ENCODE measurements at regions not wholly inside any gene's neighbourhood (a gene's known extent, or its start where the extent isn't known, plus 50 kb on each side); places are given as distances from the start of the nearest gene placed in this dataset.

GRCh38 chr1:81299892-81300291 lies 500.8 kb upstream of the ADGRL2 start:
- no peak overlapping the region for H3K27ac ChIP-seq
- TF ChIP-seq ZFX (IDR thresholded peaks at IDR 0.05; ENCODE audit: borderline replicate concordance) (no peak), CTCF (IDR thresholded peaks at IDR 0.05) (no peak)

GRCh38 chr1:81298266-81298665 lies 502.5 kb upstream of the ADGRL2 start:
- H3K27ac ChIP-seq = no peak overlapping the region
- TF ChIP-seq CTCF (IDR thresholded peaks at IDR 0.05) (no peak), ZFX (IDR thresholded peaks at IDR 0.05; ENCODE audit: borderline replicate concordance) (no peak)

GRCh38 chr1:81296601-81297000 lies 504.1 kb upstream of the ADGRL2 start:
- TF ChIP-seq CTCF (IDR thresholded peaks at IDR 0.05) = no peak
- no peak for TF ChIP-seq ZFX (IDR thresholded peaks at IDR 0.05; ENCODE audit: borderline replicate concordance)

GRCh38 chr1:81290326-81290725 lies 510.4 kb upstream of the ADGRL2 start:
- H3K27ac ChIP-seq = no peak overlapping the region
- no peak for TF ChIP-seq ZFX (IDR thresholded peaks at IDR 0.05; ENCODE audit: borderline replicate concordance)
- no peak for TF ChIP-seq CTCF (IDR thresholded peaks at IDR 0.05)

More at GRCh38 chr1:81296601-81297000, 504.1 kb upstream of the ADGRL2 start:
- H3K27ac ChIP-seq = no peak overlapping the region

- TF ChIP-seq CTCF (IDR thresholded peaks at IDR 0.05) = no peak
- no peak for TF ChIP-seq ZFX (IDR thresholded peaks at IDR 0.05; ENCODE audit: borderline replicate concordance)
- no peak overlapping the region for H3K27ac ChIP-seq
Measured at GRCh38 chr1:81288689-81289088, 512.0 kb upstream of the ADGRL2 start.

GRCh38 chr1:81287411-81288080 lies 513.2 kb upstream of the ADGRL2 start:
- TF ChIP-seq CTCF (IDR thresholded peaks at IDR 0.05) (no peak), ZFX (IDR thresholded peaks at IDR 0.05; ENCODE audit: borderline replicate concordance) (no peak)
- no peak overlapping the region for H3K27ac ChIP-seq

- TF ChIP-seq ZFX (IDR thresholded peaks at IDR 0.05; ENCODE audit: borderline replicate concordance) = no peak
- no peak for TF ChIP-seq CTCF (IDR thresholded peaks at IDR 0.05)
- no peak overlapping the region for H3K27ac ChIP-seq
Measured at GRCh38 chr1:81270051-81270450, 530.7 kb upstream of the ADGRL2 start.
